ENCODE measurements at regions not wholly inside any gene's neighbourhood (a gene's known extent, or its start where the extent isn't known, plus 50 kb on each side); places are given as distances from the start of the nearest gene placed in this dataset.

DNA sequence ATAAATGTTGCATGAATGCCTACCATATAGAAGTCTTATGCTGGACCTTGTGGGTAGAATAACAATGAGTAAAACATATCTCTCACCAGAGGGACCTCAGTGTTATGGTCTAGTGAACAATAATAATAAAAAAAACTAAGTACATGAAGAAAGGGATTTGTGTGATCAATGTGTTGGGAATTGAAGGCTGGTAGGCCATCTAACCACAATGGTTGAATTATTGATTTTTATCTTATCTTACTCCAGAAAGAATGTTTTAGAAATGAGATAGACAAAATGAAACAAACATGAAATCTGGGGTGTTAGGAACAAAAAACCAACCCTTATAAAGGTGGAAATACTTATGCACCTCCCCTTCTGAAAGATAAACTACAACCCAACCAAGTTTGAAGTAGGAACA, 243.9 kb upstream of the LRIG3 start:
- no peak overlapping the region for H3K23ac ChIP-seq (ENCODE audit: insufficient read length, low read depth, low read length)
- no peak overlapping the region for H3K56ac ChIP-seq (ENCODE audit: insufficient read length, low read depth, low read length)
- DNase-seq, result no peak
- H2BK15ac ChIP-seq (ENCODE audit: low read depth, low read length), result no peak overlapping the region
- H3K18ac ChIP-seq (ENCODE audit: insufficient read length, low read depth, low read length), result no peak overlapping the region
- H2AK5ac ChIP-seq (ENCODE audit: insufficient read length, low read length), result no peak overlapping the region
- no peak overlapping the region for H3K4ac ChIP-seq (ENCODE audit: low read depth, low read length)
- Mint-ChIP-seq H3K36me3 (ENCODE audit: insufficient read depth in 1 of 3, low read depth in 3 of 3) (no peaks in the 10 kb centered on the region; a peak in 1 of 7 replicates), H3K4me3 (no peak overlapping the region), H3K27ac (no peak overlapping the region), H3K4me1 (peaks cover 0 to 3% of the 10 kb centered on the region in 2 experiments; a peak in 1 of 4 replicates), H3K9me3 (no peaks in the 10 kb centered on the region; a peak in 1 of 5 replicates), H3K27me3 (ENCODE audit: low read depth) (no peaks in the 10 kb centered on the region)
- H3K23me2 ChIP-seq (ENCODE audit: insufficient read length, low read depth, low read length, poor library complexity, severe bottlenecking), result no peaks in the 10 kb centered on the region
- H2BK5ac ChIP-seq (ENCODE audit: insufficient read length, low read length), result no peak overlapping the region
- no peaks in the 10 kb centered on the region for H3K79me2 ChIP-seq (ENCODE audit: insufficient read depth, low read length)
- no peak overlapping the region for H2BK12ac ChIP-seq (ENCODE audit: insufficient read length, low read depth, low read length)
- H2BK20ac ChIP-seq (ENCODE audit: low read depth, low read length, poor library complexity, severe bottlenecking), result no peak overlapping the region
- H4K20me1 ChIP-seq (ENCODE audit: control insufficient read depth, insufficient read depth, insufficient read length), result no peaks in the 10 kb centered on the region
- H3K27ac ChIP-seq (ENCODE audit: insufficient read length, low read depth, low read length), result no peak overlapping the region
- H2AFZ ChIP-seq (ENCODE audit: low read length), result no peak overlapping the region
- H3K27me3 ChIP-seq (ENCODE audit: insufficient read depth, low read length), result no peaks in the 10 kb centered on the region
- no peak overlapping the region for H4K91ac ChIP-seq (ENCODE audit: insufficient read length, low read depth, low read length)
- H3K4me1 ChIP-seq (ENCODE audit: insufficient read depth, low read length), result no peaks in the 10 kb centered on the region
- H3K14ac ChIP-seq (ENCODE audit: insufficient read depth, low read length), result no peak overlapping the region
- no peak overlapping the region for H4K5ac ChIP-seq (ENCODE audit: insufficient read length, low read depth, low read length)
- no peak overlapping the region for H2BK120ac ChIP-seq (ENCODE audit: low read depth, low read length, poor library complexity, severe bottlenecking)
- no peak overlapping the region for H3K9ac ChIP-seq (ENCODE audit: extremely low read depth, insufficient read length, low read length)
- no peak overlapping the region for H3K4me2 ChIP-seq (ENCODE audit: insufficient read depth, insufficient read length, low read length)
- H3K79me1 ChIP-seq (ENCODE audit: insufficient read depth, low read depth, low read length, poor library complexity, severe bottlenecking), result no peaks in the 10 kb centered on the region
- no peak overlapping the region for H4K8ac ChIP-seq (replicated peaks; ENCODE audit: insufficient read length, low read depth, low read length)
- no peaks in the 10 kb centered on the region for H3K9me3 ChIP-seq (ENCODE audit: control insufficient read depth, low read depth, low read length)
- H3T11ph ChIP-seq (ENCODE audit: low read length), result no peak overlapping the region
- TF ChIP-seq, protein P1, sequence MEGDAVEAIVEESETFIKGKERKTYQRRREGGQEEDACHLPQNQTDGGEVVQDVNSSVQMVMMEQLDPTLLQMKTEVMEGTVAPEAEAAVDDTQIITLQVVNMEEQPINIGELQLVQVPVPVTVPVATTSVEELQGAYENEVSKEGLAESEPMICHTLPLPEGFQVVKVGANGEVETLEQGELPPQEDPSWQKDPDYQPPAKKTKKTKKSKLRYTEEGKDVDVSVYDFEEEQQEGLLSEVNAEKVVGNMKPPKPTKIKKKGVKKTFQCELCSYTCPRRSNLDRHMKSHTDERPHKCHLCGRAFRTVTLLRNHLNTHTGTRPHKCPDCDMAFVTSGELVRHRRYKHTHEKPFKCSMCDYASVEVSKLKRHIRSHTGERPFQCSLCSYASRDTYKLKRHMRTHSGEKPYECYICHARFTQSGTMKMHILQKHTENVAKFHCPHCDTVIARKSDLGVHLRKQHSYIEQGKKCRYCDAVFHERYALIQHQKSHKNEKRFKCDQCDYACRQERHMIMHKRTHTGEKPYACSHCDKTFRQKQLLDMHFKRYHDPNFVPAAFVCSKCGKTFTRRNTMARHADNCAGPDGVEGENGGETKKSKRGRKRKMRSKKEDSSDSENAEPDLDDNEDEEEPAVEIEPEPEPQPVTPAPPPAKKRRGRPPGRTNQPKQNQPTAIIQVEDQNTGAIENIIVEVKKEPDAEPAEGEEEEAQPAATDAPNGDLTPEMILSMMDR (conservative IDR thresholded peaks at IDR 0.05), result no peak
